Endometrium (tissue), 2 donors: ENCODE measurements at regions not wholly inside any gene's neighbourhood (a gene's known extent, or its start where the extent isn't known, plus 50 kb on each side); places are given as distances from the start of the nearest gene placed in this dataset.
"Not testable (repeated sequence)": the region's sequence is repeated elsewhere in the genome, so short reads cannot be mapped to it uniquely, and the experiment has no call there.

Source experiments
- FAIRE-seq: peaks from 2 replicates; lab custom pipeline; 2012; peaks lifted over from hg19 to GRCh38; lab: Jason Lieb, UNC
- donor health status: control.
- donor health status: control.

DNA sequence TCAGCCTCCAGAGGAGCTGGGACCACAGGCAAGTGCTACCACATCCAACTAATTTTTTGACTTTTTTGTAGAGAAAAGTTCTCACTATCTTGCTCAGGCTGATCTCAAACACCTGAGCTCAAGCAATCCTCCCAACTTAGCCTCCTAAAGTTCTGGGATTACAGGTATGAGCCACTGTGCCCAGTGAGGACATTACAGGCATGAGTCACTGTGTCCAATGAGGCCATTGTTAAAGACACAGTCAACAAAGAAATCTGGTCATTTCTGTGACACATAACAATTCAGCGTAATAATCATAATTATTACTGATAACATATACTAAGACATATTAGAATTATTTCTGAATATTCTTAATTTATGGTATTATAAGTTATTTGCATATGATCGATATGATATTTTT lies 463.4 kb upstream of the NDN start:
- no peak for FAIRE-seq

DNA sequence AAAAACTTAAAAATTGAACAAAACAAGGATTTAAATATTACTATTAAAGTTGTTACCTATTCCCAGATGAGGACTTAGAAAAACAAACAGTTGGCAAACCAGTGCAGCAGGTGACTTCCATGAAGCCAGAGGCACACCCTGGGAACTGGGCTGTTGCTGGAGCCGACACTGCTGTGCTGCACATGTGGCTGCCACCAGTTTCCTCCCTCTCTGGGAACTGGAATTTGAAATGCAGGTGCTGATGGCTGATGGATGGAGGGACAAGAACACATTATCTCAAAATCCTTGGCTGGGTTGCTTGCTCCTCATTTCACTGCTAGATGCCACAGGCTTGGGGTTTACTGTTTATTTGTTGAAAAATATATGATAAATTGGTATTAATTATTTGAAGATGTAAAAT lies 471.2 kb upstream of the NDN start:
- not testable (repeated sequence) for FAIRE-seq

DNA sequence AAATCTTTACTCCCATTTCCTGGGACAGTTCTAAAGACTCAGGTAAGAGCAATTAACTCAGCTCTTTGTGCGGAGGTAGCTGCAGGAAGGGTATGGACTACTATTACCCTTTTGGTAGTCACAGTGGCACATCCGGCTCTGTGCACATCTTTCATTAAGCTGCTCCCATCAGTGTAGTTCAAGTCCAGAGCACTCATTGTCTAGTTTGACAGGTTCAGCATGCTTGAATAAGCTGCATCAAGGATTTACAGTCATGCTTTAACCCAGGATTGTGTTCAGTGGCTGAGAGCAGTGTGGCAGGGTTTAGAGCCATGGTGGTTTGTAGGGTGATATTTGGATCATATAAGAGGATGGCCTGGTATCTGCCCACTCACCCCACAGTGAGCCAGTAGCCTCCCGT lies 478.4 kb upstream of the NDN start:
- not testable (repeated sequence) for FAIRE-seq

DNA sequence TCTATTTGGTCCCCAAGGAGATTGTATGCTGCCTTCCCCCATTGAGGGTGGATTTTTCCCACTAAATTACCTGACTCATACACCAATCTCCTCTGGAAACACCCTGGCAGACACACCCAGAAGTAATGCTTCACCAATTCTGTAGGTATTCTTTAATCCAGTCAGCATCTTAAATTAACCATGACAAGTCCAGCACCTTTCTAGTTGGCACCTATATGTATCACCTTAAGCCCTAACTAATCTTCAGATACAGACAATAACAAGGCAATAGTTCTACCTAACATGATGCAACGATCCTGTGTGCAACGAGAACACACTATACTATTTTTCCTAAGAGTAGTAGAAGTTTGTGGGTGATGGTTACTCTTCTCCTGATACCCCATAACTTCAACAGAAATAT lies 473.3 kb upstream of the NPAP1 start:
- FAIRE-seq, result not testable (repeated sequence)

DNA sequence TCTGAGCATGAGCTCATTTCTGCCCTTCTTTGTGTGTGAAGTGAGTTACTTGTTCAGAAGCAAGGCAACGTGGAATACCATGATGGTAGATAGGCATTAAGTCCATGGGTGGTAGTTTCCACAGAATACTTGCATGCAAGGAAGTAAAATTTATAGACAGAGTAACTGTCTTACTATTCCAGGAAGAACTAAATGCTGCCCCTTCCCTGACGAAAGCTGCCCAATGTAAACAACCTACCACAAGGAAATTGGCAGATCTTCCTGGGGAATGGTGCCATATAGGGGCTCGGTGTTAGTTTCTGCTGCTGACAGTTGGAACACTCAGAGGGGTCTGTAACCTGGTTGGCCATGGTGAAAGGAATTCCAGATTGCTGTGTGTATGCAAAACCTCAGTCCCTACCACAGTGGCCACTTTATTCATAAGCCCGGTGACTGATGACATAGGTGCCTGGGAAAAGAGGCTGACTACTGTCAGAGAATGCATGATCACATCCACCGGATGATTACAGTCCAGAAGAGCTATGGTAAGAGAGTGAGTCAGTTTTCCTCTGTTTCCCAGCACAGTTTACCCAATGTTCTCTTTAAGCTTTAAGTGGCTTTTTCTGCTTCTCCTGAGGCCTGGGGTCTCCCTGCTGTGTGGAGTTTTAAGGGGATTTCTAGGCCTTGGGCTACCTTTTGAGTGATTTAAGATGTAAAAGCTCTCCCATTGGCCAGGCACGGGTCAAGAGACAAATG lies 463.7 kb upstream of the NPAP1 start:
- not testable (repeated sequence) for FAIRE-seq

DNA sequence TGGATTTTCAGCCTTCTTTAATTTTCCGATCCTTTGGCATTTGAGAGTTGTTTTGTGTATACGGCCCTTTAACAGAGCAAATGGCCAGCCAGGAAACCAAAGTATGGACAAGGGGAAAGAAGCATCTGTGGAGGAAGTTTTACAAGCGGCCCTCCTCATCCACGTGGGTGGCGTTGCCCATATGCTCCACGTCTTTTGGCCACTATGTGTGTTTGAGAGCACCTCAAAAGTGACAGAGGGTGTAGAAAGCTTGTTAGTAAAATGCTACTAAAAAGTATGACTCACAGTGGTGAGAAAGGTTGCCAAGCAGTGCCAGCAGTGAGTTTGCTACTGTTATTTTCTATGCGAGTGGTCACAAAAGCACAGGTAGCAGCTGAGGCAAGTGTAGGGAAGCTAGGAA lies 451.8 kb upstream of the NPAP1 start:
- FAIRE-seq, result no peak

DNA sequence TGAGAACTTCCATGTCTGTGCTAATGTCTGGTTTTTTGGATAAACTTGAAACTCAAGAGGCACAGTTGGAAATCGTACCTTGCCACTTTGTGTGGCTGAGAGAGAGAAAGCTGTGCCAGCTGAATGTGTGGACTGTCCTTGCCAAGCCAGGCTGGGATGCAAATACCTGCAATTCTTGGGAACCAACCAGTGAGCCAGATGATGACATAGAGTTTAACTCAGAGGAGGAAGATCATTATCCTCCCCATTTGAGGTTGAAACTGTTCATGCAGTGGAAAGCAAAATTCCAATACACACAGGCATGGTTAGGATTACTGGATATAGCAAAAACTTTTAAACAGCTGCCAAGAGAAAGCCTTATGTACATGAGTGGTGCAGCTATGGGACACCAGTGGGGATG lies 451.4 kb upstream of the NPAP1 start:
- no peak for FAIRE-seq

DNA sequence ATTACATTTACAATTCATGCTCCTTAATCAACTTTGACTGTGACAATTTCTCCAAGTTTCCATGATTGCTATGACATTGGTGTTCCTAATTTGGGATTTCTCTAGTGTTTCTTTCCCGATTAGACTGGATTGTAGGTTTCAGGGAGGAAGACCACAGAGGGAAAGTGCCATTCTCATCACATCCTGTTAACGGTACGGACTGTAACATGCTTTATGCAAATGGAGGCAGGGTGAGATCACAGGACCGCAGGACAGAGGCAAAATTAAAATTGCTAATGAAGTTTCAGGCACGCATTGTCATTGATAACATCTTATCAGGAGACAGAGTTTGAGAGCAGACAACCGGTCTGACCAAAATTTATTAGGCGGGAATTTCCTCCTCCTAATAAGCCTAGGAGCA lies 446.7 kb upstream of the NPAP1 start:
- FAIRE-seq, result not testable (repeated sequence)

DNA sequence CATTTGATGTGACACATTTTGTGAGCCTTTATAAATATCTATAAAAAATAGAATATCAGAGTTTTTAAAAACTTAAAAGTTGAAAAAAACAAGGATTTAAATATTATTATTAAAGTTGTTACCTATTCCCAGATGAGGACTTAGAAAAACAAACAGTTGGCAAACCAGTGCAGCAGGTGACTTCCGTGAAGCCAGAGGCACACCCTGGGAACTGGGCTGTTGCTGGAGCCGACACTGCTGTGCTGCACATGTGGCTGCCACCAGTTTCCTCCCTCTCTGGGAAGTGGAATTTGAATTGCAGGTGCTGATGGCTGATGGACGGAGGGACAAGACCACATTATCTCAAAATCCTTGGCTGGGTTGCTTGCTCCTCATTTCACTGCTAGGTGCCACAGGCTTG lies 442.4 kb upstream of the NPAP1 start:
- FAIRE-seq, result not testable (repeated sequence)

DNA sequence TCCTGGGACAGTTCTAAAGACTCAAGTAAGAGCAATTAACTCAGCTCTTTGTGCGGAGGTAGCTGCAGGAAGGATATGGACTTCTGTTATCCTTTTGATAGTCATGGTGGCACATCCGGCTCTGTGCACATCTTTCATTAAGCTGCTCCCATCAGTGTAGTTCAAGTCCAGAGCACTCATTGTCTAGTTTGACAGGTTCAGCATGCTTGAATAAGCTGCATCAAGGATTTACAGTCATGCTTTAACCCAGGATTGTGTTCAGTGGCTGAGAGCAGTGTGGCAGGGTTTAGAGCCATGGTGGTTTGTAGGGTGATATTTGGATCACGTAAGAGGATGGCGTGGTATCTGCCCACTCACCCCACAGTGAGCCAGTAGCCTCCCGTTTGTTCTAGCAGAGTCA lies 435.0 kb upstream of the NPAP1 start:
- FAIRE-seq, result not testable (repeated sequence)

DNA sequence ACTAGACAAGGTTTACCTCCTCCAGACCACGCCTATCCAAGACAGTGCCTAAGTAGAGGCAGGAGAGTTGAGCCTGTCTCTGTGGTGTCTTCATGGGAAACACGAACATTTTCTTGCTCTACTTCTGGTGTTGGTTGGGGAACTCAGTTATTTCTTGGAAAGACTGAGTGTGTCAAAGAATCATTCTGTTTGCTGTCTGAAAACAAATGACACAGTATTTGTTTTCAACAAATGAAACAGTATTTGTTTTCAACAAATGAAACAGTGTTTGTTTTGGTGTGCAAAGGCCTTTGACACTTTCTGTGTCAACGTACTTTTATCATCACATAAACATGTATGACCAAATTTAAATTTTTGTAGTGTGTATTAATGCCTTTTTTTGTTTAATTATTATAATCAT lies 416.5 kb upstream of the NPAP1 start:
- not testable (repeated sequence) for FAIRE-seq

DNA sequence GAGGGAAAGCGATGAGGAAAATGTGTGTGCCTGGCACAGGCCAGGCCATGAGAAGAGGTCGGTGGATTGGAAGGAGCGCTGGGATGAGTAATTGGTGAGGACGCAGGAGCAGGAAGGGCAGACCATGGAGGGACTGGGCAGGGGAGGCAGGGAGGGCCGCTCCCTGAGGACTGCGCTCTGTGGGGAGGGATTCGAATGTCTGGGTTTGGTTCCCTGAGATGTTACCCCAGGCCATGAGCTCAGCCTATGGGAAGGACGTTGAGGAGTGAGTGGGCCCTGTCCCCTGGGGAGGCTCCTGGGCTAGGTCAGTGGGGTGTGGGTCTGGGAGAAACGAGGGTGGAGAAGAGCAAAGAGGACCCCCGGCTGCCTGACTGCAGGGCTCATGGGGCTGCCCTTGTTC lies 415.2 kb upstream of the NPAP1 start:
- not testable (repeated sequence) for FAIRE-seq

DNA sequence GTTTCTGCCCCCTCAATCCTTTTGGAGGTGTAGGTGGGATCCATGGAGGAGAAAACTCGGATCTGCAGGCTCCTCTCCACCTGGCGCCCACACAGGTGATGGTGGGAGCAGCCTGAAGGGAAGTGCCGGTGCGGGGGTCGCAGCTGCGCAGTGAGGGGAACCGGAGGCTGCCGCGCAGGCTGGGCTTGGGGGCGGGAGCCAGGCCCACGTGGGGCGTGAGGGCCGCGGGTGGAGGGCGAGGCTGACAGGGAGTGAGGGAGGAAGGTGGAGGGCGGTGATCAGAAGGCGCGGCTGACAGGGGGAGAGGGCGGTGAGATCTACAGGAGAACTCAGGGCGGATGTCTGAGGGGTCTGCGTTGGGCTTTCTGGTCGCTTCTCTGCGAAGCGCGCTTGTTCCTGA lies 414.7 kb upstream of the NPAP1 start:
- FAIRE-seq, result not testable (repeated sequence)

DNA sequence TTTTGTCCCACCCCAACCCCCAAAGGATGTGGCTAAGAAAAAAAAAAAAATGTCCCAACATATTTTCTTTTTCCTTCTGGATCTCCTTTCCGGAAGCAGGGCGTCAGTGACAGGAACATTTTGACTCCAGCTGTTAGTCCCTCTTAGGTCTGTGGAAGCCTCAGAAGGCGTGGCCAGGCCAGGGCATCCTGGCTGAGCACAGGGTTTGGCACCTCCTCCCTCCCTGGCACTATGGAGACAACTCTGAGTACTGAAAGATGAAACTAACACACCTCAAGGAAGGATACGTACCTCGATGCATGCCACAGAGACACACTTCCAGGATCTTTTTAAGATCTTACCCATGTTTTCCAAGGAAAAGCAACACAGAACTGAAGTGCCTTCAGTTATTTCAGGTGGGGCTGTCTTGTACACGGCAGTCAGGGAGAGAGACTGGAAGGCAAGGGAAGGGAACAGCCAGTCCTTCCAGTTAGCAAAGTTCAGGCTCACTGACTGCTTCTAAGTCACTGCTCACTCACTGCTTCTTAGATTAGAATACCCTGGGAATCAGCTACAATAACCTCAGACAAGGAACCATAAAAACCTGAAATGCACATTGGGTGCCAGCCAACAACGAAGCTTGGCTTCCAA lies 406.9 kb upstream of the NPAP1 start:
- not testable (repeated sequence) for FAIRE-seq

DNA sequence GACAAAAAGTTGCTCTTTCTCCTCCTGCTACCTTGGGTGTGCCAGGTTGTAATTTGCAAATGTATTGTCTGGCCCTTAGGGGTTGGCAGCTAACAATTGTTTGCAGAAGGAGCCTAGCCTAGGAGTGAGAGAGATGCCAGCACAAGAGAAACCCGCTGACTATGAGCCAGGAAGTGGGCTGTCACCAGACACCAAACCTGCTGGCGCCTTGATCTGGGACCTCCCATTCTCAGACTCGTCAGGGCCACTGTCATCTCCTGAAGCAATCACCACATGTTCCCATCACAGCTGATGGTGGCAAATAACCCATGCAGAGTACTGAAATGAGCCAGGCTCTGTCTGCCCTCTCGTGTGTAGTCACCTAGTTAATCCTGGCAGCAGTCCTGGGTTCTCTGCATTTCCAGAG lies 406.4 kb upstream of the NPAP1 start:
- FAIRE-seq, result no peak

DNA sequence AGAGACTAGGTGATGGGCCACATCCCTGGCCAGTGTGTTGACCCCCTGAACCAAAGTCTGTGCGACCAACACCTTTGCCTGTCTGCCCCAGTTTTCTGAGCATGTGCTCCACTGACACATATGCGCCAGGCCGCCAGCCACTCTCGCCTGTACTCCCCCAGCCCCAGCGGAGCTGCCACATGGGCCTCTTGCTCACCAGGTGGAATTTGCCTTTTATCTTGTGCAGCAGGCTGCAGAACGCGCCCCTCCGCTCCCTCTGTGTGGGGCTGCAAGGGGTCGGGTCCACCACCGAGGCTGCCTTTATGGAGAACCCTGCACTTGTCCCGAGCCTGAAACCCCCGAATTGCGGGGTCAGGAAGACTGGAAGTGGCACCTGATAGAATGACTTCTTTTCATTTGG lies 405.7 kb upstream of the NPAP1 start:
- no peak for FAIRE-seq

DNA sequence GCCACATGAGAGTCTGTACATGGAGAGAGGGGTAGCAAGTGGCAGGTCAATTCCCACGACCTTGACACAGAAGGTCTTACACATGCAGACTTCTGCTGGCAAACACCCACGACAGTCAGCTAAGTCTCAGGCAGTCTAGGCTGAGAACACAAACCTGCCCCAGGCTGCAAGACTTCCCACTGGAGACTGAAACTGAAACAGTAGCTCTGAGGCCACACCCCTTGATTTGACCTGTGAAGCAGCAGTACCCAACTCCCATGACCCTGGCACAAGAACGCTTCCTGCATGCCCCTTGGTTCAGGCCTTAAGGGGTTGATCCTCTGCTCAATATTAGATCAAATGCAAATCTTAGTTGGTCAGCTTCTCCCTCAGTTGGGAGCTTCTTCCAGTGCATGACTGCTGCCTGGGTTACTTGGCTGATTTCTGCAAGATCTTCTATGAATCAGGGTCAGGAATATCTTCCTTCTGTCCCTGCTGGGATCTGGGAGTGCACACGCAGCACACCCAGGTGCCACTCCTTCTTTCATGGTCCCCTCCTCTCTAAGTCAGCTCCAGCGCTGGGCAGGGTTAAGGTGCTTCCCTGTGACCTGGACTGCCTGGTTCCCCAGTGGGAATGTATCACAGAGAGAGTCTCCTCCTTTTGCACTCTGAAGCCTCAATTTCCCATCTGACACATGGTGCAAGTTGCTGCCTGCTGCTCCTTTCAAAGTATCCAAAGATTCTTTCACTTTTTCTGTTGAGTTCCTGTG lies 403.9 kb upstream of the NPAP1 start:
- FAIRE-seq, result not testable (repeated sequence)

DNA sequence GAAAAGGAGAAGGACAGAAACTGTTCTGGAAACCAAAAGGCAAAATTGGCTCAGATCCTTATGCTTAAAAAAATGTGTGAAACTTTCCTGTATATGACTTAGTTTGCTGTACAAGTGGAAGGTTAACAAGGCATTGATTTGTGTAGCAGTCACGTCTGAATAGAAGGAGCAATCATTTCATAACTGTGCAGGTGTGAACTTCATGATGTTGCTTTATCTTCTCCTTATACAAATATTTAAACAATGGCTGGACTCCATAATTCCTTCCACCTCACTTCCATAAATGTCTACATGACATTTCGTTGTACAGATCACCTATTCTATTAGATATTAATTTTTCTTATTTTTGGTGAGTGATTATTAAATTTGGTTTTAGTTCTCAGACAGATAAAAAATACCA lies 382.7 kb upstream of the NPAP1 start:
- peak; percentile 39 for FAIRE-seq

DNA sequence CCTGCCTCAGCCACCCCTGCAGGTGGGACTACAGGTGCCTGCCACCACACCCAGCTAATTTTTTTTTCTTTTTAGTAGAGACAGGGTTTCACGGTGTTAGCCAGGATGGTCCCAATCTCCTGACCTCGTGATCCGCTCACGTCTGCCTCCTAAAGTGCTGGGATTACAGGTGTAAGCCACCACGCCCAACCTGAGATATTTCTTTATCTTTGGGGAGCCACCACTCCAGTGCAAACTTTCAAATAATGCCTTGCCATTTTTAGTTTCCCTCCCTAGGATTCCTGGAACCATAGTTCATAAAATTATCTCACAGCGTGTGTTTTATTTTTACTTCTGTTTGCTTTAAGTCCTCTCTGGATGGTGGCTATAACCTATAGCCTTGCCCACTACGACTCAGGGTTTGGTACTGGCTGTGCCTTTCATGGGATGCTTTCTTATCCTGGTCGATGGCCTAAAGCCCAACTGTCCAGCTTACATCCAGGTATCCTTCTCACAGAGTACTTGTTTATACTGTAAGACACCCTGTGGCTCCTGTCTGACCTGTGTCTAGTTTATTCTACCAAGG lies 374.7 kb upstream of the NPAP1 start:
- FAIRE-seq, result not testable (repeated sequence)

DNA sequence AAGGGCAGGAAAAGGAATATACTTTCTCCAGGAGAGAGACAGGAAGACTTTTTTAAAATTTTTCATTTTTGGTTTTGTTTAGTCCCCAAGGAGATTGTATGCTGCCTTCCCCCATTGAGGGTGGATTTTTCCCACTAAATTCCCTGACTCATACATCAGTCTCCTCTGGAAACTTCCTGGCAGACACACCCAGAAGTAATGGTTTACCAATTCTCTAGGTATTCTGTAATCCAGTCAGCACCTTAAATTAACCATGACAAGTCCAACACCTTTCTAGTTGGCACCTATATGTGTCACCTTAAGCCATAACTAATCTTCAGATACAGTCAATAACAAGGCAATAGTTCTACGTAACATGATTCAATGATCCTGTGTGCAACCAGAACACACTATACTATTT lies 373.6 kb upstream of the NPAP1 start:
- not testable (repeated sequence) for FAIRE-seq

DNA sequence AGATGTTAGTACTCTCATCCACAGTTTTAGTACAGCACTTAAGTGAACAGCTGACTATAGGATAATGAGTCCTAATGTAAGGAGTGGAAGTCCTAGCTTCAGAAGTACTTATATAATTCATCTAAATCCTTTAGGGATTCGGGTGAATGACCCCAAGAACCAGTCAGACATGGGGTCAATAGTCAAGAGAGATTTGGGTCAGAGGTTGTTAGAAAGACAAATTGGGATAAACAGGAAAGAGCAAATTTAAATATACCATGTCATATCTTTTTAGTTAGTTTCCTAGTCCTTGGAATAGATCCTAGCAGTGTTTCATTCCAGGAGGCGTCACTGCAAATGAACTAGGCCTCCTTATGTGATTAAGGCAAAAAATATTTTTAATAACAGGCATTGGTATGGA lies 370.8 kb upstream of the NPAP1 start:
- not testable (repeated sequence) for FAIRE-seq

DNA sequence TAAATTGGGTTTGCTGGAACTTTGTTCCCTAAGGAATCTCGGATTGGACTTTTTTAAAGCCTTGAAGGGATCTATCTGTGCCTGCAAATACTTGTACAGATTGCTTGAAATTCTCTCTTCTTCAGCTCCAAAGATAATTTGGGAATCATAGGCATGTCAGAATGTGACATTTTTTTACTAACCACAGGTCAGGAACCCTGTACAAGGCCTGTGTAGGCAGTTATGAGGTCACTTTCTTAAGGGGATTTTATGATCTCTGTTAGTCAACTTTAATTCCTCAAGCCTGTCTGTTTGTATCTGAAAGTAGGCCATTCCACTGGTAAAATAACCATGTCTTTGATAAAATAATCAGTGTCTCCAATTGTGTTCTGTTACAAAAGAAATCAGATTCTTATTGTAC lies 369.9 kb upstream of the NPAP1 start:
- FAIRE-seq, result not testable (repeated sequence)

DNA sequence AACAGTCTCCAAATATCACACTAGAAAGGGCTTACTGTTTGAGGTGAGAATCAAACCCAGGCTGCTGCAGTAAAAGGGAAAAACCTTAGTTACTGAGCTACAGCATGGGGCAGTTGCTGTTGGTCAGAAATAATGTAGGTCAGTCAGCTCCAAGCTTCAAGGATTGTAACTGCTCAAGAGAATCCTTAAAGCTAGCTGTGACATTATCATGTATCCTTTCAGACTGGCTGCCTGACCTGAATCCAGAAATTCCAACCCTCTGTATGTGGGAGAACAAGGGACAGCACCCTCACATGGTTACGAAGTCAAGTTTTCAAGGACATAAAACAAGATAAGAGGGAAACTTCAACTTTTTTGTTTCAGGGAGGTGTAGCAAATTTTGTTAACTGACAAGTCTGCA lies 365.9 kb upstream of the NPAP1 start:
- FAIRE-seq, result peak; percentile 15
